HCT116 (cell line): ENCODE measurements at regions not wholly inside any gene's neighbourhood (a gene's known extent, or its start where the extent isn't known, plus 50 kb on each side); places are given as distances from the start of the nearest gene placed in this dataset.

Source experiments
- ATF3 ChIP-seq: IDR thresholded peaks from 2 replicates; pipeline ENCODE4 v1.6.1; 2012
- CEBPB ChIP-seq: IDR thresholded peaks from 2 replicates; pipeline ENCODE4 v1.6.1; 2012; ENCODE audit warnings: low read depth
- ELF1 ChIP-seq: IDR thresholded peaks from 2 replicates; pipeline ENCODE4 v1.6.1; 2012; ENCODE audit warnings: low read depth, borderline replicate concordance
- EZH2 ChIP-seq: fragments of 200-600 bp; sonication (generic); IDR thresholded peaks from 2 replicates; pipeline ENCODE4 v1.6.1; 2017; ENCODE audit warnings: antibody characterized with exemption, mixed run types
- FOSL1 ChIP-seq: IDR thresholded peaks from 2 replicates; pipeline ENCODE4 v1.6.1; 2012; ENCODE audit warnings: low read depth
- POLR2A ChIP-seq: IDR thresholded peaks from 2 replicates; pipeline ENCODE4 v1.7.0; 2011; ENCODE audit warnings: borderline replicate concordance; ENCODE audit not compliant: insufficient read depth, insufficient read length; ENCODE audit errors: extremely low read depth
- RAD21 ChIP-seq: IDR thresholded peaks from 2 replicates; pipeline ENCODE4 v1.6.1; 2012; ENCODE audit warnings: low read depth, mild to moderate bottlenecking
- SIN3A ChIP-seq: IDR thresholded peaks from 2 replicates; pipeline ENCODE4 v1.6.1; 2012; ENCODE audit warnings: low read depth
- SP1 ChIP-seq: IDR thresholded peaks from 2 replicates; pipeline ENCODE4 v1.6.1; 2012; ENCODE audit warnings: low read depth
- ZBTB33 ChIP-seq: IDR thresholded peaks from 2 replicates; pipeline ENCODE4 v1.6.1; 2011; ENCODE audit warnings: mild to moderate bottlenecking, low read length, moderate library complexity; ENCODE audit not compliant: insufficient replicate concordance; ENCODE audit errors: extremely low read depth
- ZFX ChIP-seq: fragments of 450-650 bp; IDR thresholded peaks from 2 replicates; pipeline ENCODE4 v1.6.1; 2017
- TF ChIP-seq, protein P1 (sequence below): IDR thresholded peaks from 2 replicates; pipeline ENCODE4 v1.6.1; 2012; ENCODE audit warnings: low read depth

GRCh38 chr2:12884713-12885282, 168.1 kb downstream of the TRIB2 start (continued):
- TF ChIP-seq, protein P1, sequence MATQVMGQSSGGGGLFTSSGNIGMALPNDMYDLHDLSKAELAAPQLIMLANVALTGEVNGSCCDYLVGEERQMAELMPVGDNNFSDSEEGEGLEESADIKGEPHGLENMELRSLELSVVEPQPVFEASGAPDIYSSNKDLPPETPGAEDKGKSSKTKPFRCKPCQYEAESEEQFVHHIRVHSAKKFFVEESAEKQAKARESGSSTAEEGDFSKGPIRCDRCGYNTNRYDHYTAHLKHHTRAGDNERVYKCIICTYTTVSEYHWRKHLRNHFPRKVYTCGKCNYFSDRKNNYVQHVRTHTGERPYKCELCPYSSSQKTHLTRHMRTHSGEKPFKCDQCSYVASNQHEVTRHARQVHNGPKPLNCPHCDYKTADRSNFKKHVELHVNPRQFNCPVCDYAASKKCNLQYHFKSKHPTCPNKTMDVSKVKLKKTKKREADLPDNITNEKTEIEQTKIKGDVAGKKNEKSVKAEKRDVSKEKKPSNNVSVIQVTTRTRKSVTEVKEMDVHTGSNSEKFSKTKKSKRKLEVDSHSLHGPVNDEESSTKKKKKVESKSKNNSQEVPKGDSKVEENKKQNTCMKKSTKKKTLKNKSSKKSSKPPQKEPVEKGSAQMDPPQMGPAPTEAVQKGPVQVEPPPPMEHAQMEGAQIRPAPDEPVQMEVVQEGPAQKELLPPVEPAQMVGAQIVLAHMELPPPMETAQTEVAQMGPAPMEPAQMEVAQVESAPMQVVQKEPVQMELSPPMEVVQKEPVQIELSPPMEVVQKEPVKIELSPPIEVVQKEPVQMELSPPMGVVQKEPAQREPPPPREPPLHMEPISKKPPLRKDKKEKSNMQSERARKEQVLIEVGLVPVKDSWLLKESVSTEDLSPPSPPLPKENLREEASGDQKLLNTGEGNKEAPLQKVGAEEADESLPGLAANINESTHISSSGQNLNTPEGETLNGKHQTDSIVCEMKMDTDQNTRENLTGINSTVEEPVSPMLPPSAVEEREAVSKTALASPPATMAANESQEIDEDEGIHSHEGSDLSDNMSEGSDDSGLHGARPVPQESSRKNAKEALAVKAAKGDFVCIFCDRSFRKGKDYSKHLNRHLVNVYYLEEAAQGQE = no peak
- TF ChIP-seq ZFX = no peak
- peak; percentile 38; the same call in 1 of the 2 replicates for TF ChIP-seq SP1
- TF ChIP-seq FOSL1 = peak; percentile 24; the same call in 1 of the 2 replicates
- TF ChIP-seq EZH2 = no peak
- TF ChIP-seq ATF3 = no peak
- TF ChIP-seq POLR2A = no peak
- no peak for TF ChIP-seq ZBTB33
- no peak for TF ChIP-seq ELF1
- peak; percentile 5; the same call in 1 of the 2 replicates for TF ChIP-seq RAD21
- no peak for TF ChIP-seq SIN3A
- TF ChIP-seq CEBPB = no peak
